Left lung (tissue), 4 donors: ENCODE measurements at regions not wholly inside any gene's neighbourhood (a gene's known extent, or its start where the extent isn't known, plus 50 kb on each side); places are given as distances from the start of the nearest gene placed in this dataset.

ENCODE experiments used
- ATAC-seq: fragments of 200-7000 bp; cut with Tn5 transposase; one replicate; pipeline ENCODE4 v1.9.1; 2020; ENCODE audit warnings: moderate library complexity
- DNase-seq, 4 donors: peaks; one replicate each; pipeline ENCODE4 v3.0.0-alpha.2; 2013 to 2020
- H3K27ac ChIP-seq, 2 donors: fragments of 200-600 bp; sonication (generic) in 1 of 2; one replicate each; pipeline versions ENCODE4 v1.5.0 to v1.8.0; 2020 to 2021
- H3K27me3 ChIP-seq, 2 donors: fragments of 200-600 bp; sonication (generic) in 1 of 2; one replicate each; pipeline versions ENCODE4 v1.5.0 to v1.8.0; 2020 to 2021
- H3K36me3 ChIP-seq, 2 donors: fragments of 200-600 bp; sonication (generic) in 1 of 2; one replicate each; pipeline versions ENCODE4 v1.5.0 to v1.8.0; 2020 to 2021
- H3K4me1 ChIP-seq, 2 donors: fragments of 200-600 bp; one replicate each; pipeline ENCODE4 v1.8.0; 2021
- H3K4me3 ChIP-seq, 2 donors: fragments of 200-600 bp; sonication (generic) in 1 of 2; one replicate each; pipeline versions ENCODE4 v1.5.0 to v1.8.0; 2020 to 2021; ENCODE audit warnings: mild to moderate bottlenecking in 1 of 2
- H3K9me3 ChIP-seq, 2 donors: fragments of 200-600 bp; sonication (generic) in 1 of 2; one replicate each; pipeline versions ENCODE4 v1.5.0 to v1.8.0; 2020 to 2021
- CTCF ChIP-seq, 2 donors: fragments of 200-600 bp; sonication (generic) in 1 of 2; IDR thresholded peaks; one replicate each; pipeline versions ENCODE4 v1.5.0 to v1.8.0; 2021; ENCODE audit warnings: antibody characterized with exemption in 2 of 2
- intact Hi-C, 2 donors: fragments of 100-400 bp; cut with DNase I; formaldehyde crosslinking; loops; one replicate each; pipeline versions ENCODE4 v1.11.2 to v1.14.2; 2022
- donor health status: DM: no; HTN: yes; CAD: no.
- donor health status: DM: no; HTN: no; CAD: no.

GRCh38 chr2:239805414-239805813 is 219.7 kb downstream of the NDUFA10 start:
- no peak for DNase-seq
- Histone ChIP-seq H3K4me1 (no peaks in the 10 kb centered on the region), H3K27me3 (no peaks in the 10 kb centered on the region), H3K9me3 (no peaks in the 10 kb centered on the region), H3K36me3 (no peaks in the 10 kb centered on the region), H3K27ac (no peak overlapping the region), H3K4me3 (no peak overlapping the region)
- intact Hi-C loops, result no loop called here
- TF ChIP-seq CTCF (IDR thresholded peaks at IDR 0.05), result no peak
- ATAC-seq, result no peak

GRCh38 chr2:239805043-239805329 is 220.2 kb downstream of the NDUFA10 start:
- Histone ChIP-seq H3K4me1 (no peaks in the 10 kb centered on the region), H3K27ac (no peak overlapping the region), H3K27me3 (no peaks in the 10 kb centered on the region), H3K36me3 (no peaks in the 10 kb centered on the region), H3K9me3 (no peaks in the 10 kb centered on the region), H3K4me3 (no peak overlapping the region)
- intact Hi-C loops, result no loop called here
- TF ChIP-seq CTCF (IDR thresholded peaks at IDR 0.05), result no peak
- ATAC-seq (no peak), DNase-seq (no peak)

- Histone ChIP-seq H3K9me3 (no peaks in the 10 kb centered on the region), H3K4me3 (no peak overlapping the region), H3K27ac (no peak overlapping the region), H3K4me1 (no peaks in the 10 kb centered on the region), H3K27me3 (no peaks in the 10 kb centered on the region), H3K36me3 (no peaks in the 10 kb centered on the region)
- TF ChIP-seq CTCF (IDR thresholded peaks at IDR 0.05), result no peak
- intact Hi-C loops, result no loop called here
- no peak for ATAC-seq
- no peak for DNase-seq
Measured at GRCh38 chr2:239804161-239805042, 220.7 kb downstream of the NDUFA10 start.

GRCh38 chr2:239803766-239804115 is 221.4 kb downstream of the NDUFA10 start:
- Histone ChIP-seq H3K27ac (no peak overlapping the region), H3K9me3 (no peaks in the 10 kb centered on the region), H3K36me3 (no peaks in the 10 kb centered on the region), H3K27me3 (no peaks in the 10 kb centered on the region), H3K4me1 (no peaks in the 10 kb centered on the region), H3K4me3 (no peak overlapping the region)
- no peak for DNase-seq
- intact Hi-C loops, result no loop called here
- no peak for ATAC-seq
- TF ChIP-seq CTCF (IDR thresholded peaks at IDR 0.05), result no peak

- Histone ChIP-seq H3K4me1 (no peaks in the 10 kb centered on the region), H3K4me3 (no peak overlapping the region), H3K36me3 (no peaks in the 10 kb centered on the region), H3K27me3 (no peaks in the 10 kb centered on the region), H3K27ac (no peak overlapping the region), H3K9me3 (no peaks in the 10 kb centered on the region)
- DNase-seq, result no peak
- TF ChIP-seq CTCF (IDR thresholded peaks at IDR 0.05), result no peak
- intact Hi-C loops, result no loop called here
- ATAC-seq, result no peak
Measured at GRCh38 chr2:239803102-239803765, 221.9 kb downstream of the NDUFA10 start.
